D341Med (cell line): ENCODE measurements at regions not wholly inside any gene's neighbourhood (a gene's known extent, or its start where the extent isn't known, plus 50 kb on each side); places are given as distances from the start of the nearest gene placed in this dataset.

ENCODE experiments used
- DNase-seq: peaks from one replicate; pipeline ENCODE4 v3.0.0; 2012; ENCODE audit warnings: low spot score

DNA sequence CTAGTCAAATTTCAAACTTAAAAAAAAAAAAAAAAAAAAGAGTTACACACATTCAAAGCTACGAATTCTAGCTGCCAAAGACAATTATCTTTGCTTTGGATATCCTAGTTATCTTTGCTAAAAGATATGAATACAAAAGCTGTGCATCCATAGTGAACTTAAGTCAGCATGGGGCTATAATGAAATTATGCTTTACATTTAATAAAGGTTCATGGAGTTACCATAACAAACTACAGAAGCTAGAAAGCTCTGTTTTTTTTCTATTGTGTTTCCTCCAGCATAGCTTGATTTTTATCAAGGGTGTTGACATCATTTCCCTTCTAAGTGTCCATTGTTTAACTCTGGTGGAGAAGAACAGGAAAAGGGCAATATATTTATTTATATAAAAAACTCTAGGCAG lies 234.1 kb downstream of the ANKRD50 start:
- DNase-seq = no peak

DNA sequence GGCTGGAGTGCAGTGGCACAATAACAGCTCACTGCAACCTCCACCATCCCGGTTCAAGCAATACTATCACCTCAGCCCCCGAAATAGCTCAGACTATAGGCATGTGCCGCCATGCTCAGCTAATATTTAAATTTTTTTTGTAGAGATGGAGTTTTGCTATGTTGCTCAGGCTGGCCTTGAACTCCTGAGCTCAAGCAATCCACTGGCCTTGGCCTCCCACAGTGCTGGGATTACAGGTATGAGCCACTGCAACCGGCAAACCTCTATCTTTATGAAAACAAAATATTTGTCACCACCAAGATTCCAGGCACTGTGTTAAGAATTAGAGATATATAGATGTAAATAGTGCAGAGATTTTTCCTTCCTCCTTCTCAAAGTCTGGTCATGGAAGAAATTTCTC lies 232.5 kb downstream of the ANKRD50 start:
- DNase-seq = no peak

DNA sequence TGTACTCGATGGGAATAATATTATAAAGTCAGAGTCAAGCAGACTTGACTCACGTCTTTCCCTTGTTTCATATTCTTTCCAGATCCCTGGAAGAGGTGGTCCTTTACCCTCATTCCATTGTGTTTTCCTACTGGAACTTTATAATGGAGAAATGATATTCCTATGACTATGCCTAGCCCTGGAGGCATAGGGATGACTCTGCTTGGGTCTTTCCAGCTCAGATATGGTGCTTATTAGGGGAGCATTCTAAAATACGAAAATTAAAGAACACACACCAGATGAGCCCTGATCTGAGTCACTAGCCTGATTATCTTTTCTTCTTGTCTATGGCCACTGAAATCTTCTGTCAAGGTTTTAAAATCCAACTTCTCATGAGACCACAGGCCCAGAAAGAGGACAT lies 231.4 kb downstream of the ANKRD50 start:
- DNase-seq = no peak

DNA sequence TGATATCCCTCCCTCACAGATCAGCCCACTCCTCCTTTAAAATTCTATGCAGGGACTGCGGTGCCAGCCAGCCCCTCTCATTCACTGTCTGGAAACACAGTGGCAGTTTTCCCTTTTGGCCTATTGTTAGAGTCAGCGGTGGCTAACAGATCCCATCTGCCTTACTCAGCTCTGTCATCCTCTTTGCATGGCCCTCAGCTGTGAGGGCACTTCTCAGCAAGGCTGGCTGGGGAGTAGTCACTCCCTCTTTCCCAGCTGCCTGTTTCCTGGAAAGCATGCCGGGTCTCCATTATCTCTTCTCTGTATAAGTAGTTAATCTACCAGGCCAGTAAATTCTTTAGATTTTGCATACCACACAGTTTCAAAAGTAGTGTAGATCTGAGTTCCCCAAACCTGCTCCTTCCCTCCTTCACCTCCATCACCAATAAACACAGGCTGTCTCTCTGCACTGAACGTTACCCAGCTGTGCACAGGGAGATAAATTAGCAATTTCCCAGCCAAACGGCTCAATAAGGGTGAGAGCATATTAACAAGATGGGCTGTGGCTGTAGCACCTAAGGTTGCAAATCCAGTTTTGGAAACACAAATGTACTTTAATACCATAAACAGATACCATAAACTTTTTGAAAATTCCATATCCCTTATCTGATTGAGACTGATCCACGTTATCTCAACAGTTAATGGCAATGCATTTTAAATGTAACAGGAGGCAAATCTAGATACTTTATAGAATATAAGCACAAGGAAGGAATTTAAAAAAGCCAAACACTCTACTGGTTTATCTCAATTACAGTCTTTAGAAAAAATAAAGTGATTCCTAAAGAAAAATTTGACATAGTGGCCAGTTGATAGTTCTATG lies 229.3 kb downstream of the ANKRD50 start:
- no peak for DNase-seq

DNA sequence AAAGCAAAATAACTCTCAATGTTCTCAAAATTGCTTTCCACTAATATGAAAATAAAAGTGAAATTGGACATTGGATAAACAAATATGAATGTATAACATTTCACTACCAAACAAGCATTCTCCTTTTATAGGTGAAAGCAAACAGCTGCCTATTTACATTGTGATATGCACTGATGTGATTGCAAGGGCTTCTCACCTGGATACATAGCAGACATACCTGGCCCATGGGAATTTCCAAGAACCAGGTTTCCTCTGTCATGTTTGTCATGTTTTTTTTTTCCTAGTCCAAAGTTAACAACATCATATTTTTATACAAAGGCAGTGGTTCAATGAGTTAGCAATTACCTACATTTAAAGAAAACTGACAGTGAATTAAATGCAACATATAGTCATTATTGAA lies 228.5 kb downstream of the ANKRD50 start:
- no peak for DNase-seq

DNA sequence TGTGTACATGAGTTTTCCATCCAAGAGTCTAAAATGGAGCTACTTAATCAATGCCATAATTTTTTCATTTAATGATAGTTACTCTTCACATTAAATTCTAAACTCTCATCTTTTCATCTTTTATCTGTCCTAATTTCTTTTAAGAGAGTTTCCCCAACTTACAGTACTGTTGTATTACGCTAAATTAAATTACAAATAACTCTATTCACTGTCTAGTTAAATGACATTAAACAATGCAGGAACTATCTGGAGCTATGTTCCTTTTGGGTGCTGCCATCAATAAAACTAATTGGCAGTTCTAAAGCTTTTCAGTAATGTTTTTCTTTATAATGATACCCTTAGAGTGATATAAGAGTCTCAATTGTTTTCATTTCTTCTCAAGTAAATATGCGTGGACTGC lies 227.6 kb downstream of the ANKRD50 start:
- no peak for DNase-seq

DNA sequence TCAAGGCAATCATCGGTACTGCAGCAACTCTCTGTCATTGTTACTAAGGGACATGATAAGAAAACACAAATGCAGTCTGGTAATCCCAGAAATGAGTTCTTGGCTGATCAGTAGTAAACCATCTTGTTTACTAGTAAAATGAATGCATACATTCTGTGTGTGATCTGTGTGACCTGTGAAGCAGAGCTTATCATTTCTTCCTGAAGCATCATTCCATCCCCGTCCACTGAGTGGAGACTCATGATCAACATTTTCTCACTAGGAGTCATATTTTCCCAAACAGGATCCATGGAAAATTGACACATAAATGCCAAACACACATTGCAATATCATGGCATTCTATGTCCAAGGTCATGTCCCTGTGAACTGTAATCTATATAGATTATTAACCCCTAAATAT lies 226.1 kb downstream of the ANKRD50 start:
- DNase-seq = no peak

DNA sequence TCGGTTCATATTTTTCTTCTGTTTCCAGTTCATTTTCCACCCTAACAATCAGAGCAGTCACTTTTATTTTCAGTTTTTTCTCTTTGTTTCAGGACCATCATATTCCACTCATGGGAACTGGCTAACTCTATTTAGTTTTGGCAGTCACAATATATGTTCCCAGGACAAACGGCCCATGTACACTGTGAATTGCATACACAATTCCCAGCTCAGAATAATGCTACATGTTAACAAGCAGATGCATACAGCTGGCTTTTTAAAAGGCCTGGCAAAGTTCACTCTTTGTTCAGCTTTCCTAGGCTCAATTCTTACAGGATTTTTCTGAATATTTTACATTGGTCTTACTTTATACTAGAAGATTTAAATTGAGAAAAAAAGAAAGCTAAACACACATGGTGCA lies 224.9 kb downstream of the ANKRD50 start:
- no peak for DNase-seq

DNA sequence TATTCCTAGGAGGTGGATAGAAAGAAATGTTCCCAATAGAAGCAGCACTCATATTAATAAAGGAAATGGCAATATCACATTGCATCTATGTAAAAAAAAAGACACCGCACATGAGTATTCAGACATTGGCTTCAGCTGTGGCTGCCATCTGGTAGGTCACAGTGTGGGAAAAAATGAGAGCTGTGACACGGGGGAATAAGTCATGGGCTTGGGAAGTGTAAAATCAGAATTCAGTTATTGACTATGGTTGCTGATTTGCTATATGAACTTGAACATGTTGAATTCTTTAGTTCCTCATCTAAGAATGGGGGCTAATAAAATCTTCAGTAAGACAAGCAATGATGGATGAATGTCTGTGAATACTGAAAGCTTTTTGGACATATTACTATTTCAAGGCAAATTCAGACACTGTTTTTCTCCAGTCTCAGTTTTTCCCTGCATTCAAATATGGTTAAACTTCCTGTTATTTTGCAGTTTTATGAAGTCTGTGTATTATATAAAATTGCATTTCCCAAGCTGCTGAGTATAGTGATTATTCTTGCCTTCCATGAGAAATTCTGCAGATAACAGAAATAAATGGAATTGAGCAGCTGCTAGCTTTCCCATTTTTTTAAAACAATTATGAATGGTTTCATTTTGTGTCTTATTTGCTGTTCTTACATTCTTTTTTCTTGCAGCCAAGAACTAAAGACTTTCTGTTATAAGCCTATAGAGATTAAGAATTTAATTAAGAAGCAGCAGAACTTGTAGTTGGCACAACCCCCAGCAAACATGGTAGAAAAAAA lies 221.0 kb downstream of the ANKRD50 start:
- no peak for DNase-seq

DNA sequence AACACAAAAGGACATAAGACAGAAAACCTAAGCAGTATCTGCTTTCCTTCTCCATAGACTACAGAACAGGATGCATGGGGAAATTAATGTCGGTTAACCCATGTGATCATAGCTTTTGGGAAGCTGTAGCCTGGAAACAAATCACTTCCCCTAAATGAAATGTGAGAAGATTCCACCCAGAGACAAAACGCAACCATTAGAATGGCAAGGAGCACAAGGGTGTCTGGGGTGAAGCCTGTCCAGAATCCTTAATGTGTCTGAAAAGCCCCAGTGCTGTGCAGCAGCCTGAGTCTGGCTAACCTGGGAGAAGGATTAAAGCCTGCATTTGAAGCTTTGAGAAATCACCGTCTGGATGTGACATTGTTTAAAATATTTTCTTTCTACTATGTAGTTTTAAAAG lies 213.3 kb downstream of the ANKRD50 start:
- peak; percentile 25 for DNase-seq

DNA sequence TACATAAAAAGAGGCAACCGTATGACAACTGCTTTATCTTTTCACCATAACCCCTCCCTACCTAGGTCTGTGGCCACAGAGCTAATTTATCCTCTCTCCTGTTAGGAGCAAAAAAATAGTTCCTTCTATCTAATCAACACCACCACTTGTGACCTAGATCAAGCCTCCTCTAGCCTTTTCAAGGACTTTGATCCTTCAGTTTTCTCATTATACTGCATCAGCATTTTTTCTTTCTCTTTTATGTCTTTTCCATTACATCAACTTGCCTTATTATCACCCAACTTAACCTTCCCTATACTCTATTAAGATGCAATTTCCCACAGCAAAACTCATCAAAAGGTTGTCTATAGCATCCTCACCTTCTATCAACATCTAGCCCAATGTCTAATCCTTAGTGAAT lies 211.0 kb downstream of the ANKRD50 start:
- no peak for DNase-seq

DNA sequence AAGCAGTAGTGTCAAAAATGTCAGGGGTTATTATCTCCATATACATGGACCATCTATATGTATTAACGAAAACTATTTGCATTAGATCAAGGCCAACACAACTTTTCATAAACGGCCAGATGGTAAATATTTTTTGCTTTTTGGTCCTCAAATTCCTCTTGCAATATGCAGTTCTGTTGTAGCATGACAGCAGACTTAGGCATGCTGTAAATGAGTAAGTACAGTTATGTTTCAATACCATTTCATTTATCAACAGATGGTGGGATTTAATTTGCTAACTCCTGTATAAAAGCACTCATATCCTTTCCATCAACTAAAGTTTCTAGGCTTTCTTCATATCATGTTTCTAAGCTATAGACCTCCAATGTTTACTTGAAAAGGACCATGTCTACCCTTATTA lies 208.1 kb downstream of the ANKRD50 start:
- DNase-seq = no peak

DNA sequence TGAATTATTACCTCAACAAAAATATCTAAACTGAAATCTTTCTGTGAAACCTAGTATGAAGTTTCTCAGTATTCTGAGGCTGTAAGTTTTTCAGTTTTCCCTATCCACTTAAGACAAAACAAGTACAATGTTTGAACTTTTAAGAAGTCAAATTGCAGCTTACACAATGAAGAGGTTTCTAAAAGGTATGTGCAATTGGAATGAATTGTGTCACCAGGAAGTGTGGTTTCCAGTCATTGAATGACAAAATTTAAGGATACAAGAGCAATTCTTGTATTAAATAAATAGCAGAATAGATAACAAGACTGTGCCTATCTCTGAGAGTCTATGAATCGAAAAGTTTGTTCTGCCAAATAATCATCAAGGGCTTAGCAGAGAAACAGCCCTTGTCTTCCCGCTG lies 207.3 kb downstream of the ANKRD50 start:
- DNase-seq = no peak

DNA sequence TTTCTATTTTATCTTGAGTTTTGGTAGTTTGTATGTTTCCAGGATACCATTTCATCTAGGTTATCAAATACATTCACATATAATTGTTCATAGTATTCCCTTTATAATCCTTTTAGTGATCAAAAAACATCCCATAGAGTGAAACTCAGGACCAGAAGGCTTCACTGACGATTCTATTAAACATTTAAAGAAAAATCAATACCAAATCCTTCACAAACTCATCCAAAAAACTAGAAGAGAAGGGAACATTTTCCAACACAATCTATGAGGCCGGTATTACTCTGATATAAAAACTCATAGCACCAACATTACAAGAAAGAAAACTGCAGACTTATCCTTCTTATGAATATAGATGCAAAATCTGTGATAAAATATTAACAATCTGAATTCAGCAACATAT lies 203.4 kb downstream of the ANKRD50 start:
- DNase-seq = no peak

DNA sequence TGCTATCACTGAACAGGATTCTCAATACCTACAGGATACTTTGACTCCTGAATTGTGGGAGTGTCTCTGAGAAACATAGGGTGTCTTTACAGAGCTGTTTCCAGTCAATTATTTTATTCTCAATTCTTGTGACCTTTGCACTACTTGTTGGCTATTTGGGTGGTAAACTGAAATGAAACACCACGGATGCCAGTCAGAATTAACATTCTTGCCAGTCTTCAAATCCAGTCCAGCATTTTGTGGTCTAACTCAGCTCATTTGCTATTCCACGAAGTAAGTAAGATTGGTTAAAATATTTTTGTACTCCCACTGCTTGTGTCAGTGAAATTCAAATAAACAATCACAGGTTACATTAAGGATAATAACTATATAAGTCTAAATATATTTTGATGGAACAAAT lies 197.9 kb downstream of the ANKRD50 start:
- no peak for DNase-seq

DNA sequence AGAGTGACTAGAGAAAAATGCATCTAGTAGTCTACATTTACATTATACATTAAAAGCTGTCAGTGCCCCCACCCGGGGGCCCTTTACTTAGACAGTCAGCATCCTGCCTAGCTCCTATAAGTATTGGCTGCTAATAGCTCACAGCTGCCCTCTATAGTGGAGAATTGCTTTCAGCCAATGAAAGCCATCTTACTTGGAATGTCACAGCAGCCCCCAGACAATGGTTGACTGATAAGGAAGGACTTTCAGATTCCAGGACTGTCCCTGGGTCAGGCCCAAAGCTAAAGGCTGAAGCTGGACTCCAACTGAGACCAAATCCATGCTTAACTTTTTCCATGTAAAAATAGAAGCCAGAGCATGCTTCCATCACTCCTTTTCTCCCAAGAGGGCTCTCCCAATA lies 196.9 kb downstream of the ANKRD50 start:
- no peak for DNase-seq

DNA sequence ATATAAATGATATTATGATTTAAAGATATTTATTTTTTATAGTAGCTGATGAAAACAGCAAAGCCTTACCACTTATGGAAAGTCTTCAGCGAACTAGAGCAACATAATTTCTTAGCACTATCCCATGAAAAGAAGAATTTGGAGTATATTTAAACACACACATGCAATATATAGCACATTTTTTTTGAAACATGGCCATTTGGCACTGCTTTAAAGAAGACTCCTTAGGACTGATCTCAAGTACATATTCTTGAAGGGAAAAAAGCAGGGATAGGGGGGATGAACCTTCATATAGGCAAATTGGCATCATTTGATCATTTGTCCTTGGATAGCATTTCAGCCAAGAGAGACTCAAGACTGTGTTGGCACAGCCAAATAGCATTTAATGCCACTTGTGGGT lies 193.3 kb downstream of the ANKRD50 start:
- DNase-seq = no peak

DNA sequence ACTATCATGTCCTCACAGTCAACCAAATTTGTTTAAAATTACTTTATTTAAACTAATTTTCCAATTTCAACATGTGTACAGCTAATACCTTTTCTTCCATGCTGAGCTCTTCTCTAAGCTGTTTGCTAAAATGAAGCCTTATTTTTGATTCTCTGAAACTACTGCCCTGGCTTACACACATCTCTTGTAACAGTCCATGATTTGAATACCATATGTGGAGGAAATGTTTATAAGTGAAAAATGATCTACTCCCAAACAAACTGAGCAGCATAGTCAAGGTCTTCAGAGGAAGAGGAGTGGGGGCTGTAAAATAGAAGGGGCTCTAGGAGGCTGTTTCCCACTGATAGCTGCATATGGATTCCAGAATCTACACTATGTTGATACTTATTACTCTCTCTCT lies 188.7 kb downstream of the ANKRD50 start:
- no peak for DNase-seq

DNA sequence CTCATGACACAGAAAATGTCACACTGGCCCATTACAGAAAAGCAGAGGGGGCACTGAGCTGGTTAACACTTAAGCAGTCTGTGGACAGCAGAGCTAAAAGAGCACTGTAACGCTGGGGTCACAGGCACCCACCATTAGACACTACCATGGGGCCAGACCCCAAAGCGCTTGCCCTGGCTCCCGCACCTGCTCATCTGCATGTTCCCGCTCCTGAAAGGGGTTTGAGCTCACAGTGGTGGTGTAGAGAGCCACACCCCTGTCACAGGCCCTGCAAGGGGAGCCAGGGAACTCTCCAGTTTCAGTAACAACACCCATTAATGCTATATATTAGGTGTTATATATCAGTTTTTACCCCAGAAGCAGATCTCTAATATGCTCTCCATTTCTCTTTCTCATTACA lies 187.0 kb downstream of the ANKRD50 start:
- DNase-seq = no peak

DNA sequence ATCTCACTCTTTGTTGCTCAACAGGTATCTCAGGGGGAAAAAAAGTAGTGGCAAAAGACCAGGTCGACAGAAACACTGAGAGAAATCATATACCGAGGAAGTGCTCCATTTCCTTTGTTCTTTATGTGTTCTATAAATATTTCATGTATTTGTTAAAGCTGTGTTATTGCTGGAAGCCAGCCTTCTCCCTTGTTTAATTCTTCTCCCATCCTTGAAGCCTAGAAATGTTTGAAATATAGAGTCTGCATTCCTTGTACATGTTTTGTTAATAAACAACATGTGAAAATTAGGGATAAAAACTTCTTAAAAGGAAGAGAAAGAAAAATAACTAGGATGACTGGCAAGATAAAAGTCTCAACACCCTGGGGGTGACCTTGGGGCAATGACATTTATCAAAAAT lies 186.2 kb downstream of the ANKRD50 start:
- DNase-seq = no peak

DNA sequence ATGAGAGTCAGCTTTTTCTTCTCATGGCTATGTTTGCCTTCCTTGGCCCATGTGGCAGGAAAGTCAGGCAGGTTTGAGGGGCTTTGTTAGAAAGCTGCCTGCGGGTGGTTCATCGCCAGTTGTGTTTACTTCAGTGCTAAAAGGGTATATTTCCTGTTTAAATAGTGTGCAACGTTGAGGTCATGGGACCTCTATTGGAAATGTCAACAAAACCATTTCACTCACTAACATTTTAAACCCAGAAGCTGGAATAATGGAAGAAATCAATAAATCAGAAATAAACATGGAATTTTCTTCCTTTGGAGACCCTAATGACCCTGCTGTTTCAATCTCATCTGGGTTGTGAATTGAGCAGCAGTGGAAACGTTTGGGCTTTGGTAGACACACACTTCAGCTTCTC lies 185.8 kb downstream of the ANKRD50 start:
- DNase-seq = no peak

DNA sequence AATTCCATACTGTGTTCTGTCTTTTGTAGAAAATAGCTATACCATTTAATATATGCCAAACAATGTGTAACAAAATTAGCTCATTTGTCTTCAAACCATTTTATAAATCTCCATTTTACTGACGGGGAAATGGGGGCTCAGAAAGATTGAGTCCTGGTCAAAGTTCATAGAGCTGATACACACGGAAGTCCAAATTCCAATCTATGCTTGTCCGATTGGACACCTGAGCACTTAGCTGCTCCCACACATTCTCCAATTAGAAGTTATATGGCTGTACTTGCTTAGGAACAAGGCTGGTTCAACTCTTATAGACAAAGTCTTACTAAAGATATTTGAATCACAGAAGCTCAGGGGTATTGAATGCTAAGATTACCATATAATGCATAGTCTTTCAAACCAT lies 185.2 kb downstream of the ANKRD50 start:
- no peak for DNase-seq

DNA sequence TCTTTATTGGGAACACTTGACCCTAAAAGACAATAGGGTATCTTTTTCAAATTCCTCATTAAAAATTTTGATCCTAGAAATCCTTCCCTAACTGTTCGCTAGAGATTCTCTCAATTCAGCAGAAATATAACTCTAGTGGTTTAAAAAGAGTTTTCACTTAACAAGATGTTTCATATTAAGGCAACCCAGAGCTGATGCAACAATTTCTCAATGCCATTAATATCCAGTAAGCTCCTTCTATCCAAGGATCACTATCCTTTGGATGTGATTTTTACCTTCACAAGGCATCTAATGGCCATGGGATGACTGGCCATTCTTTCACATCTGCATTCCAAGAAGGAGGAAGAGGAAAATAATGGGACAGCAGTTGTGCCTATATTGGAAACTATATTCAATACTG lies 183.4 kb downstream of the ANKRD50 start:
- DNase-seq = no peak
